IMR-90 (cell line): ENCODE measurements at regions not wholly inside any gene's neighbourhood (a gene's known extent, or its start where the extent isn't known, plus 50 kb on each side); places are given as distances from the start of the nearest gene placed in this dataset.

Experiments used
- ATAC-seq: fragments of 200-7000 bp; cut with Tn5 transposase; 2 replicates; pipeline ENCODE4 v1.9.1; 2020; ENCODE audit warnings: low read depth, mild to moderate bottlenecking, moderate library complexity
- BruUV-seq: library from RNA; stranded (reverse); fragments of 400-500 nt; replicated peaks from 2 replicates; lab custom pipeline; 2021; lab: Mats Ljungman, UMichigan
- CTCF ChIA-PET: fragments of 300-600 bp; formaldehyde crosslinking; extraction: SDS; loops from one replicate; lab custom pipeline; 2021; ENCODE audit warnings: antibody characterized with exemption; lab: Yijun Ruan, JAX
- POLR2A ChIA-PET: fragments of 300-600 bp; sonication (Branson Sonifier 250); formaldehyde crosslinking; loops from one replicate; lab custom pipeline; 2022; ENCODE audit warnings: antibody characterized with exemption; ENCODE audit not compliant: unreplicated experiment; lab: Charles Lee
- DNase-seq: peaks from one replicate; pipeline ENCODE4 v3.0.0; 2013
- H2AFZ ChIP-seq: replicated peaks from 2 replicates; pipeline ENCODE3; 2013; ENCODE audit warnings: low read length, mild to moderate bottlenecking; ENCODE audit not compliant: poor library complexity
- H2AK5ac ChIP-seq: 2 replicates; pipeline ENCODE4 v1.6.1; 2013; ENCODE audit warnings: low read depth, low read length, inconsistent platforms
- H2AK9ac ChIP-seq: replicated peaks from 2 replicates; pipeline ENCODE3; 2013; ENCODE audit warnings: mild to moderate bottlenecking, low read depth, low read length, moderate library complexity; ENCODE audit not compliant: poor library complexity
- H2BK120ac ChIP-seq: 2 replicates; pipeline ENCODE4 v1.6.1; 2013; ENCODE audit warnings: low read depth, low read length, inconsistent platforms
- H2BK15ac ChIP-seq: 3 replicates; pipeline ENCODE4 v1.6.1; 2013; ENCODE audit warnings: low read depth, low read length, inconsistent platforms
- H2BK20ac ChIP-seq: 2 replicates; pipeline ENCODE4 v1.6.1; 2013; ENCODE audit warnings: low read depth, mild to moderate bottlenecking, inconsistent platforms, low read length, moderate library complexity
- H2BK5ac ChIP-seq: 2 replicates; pipeline ENCODE4 v1.6.1; 2013; ENCODE audit warnings: mild to moderate bottlenecking, low read depth, low read length, inconsistent platforms; ENCODE audit not compliant: poor library complexity, severe bottlenecking
- H3K14ac ChIP-seq: replicated peaks from 2 replicates; pipeline ENCODE4 v1.6.1; 2013; ENCODE audit warnings: low read depth, low read length, inconsistent platforms
- H3K18ac ChIP-seq: 2 replicates; pipeline ENCODE4 v1.6.1; 2013; ENCODE audit warnings: low read depth, low read length, control low read depth
- H3K23ac ChIP-seq: 2 replicates; pipeline ENCODE4 v1.6.1; 2013; ENCODE audit warnings: low read depth, low read length, inconsistent platforms
- H3K27ac ChIP-seq: 2 replicates; pipeline ENCODE4 v1.5.1; 2013; ENCODE audit warnings: mild to moderate bottlenecking, control low read depth, low read length; ENCODE audit not compliant: insufficient read depth
- H3K27me3 ChIP-seq: 2 replicates; pipeline ENCODE4 v1.6.1; 2013; ENCODE audit warnings: low read length; ENCODE audit not compliant: control insufficient read depth, insufficient read depth
- H3K36me3 ChIP-seq: 2 replicates; pipeline ENCODE4 v1.6.1; 2013; ENCODE audit warnings: low read length, mixed read lengths; ENCODE audit not compliant: control insufficient read depth, insufficient read depth
- H3K4ac ChIP-seq: 2 replicates; pipeline ENCODE4 v1.6.1; 2013; ENCODE audit warnings: low read depth, low read length, inconsistent platforms
- H3K4me1 ChIP-seq: 2 replicates; pipeline ENCODE4 v1.6.1; 2013; ENCODE audit warnings: low read length, mixed read lengths; ENCODE audit not compliant: control insufficient read depth, insufficient read depth
- H3K4me2 ChIP-seq: 2 replicates; pipeline ENCODE4 v1.6.1; 2013; ENCODE audit warnings: low read depth, mild to moderate bottlenecking, control low read depth, low read length, moderate library complexity
- H3K4me3 ChIP-seq: 2 replicates; pipeline ENCODE4 v1.5.1; 2013; ENCODE audit warnings: low read depth, mild to moderate bottlenecking, control low read depth, low read length, moderate library complexity; ENCODE audit not compliant: insufficient read depth
- H3K56ac ChIP-seq: 2 replicates; pipeline ENCODE4 v1.6.1; 2013; ENCODE audit warnings: low read length, inconsistent platforms; ENCODE audit not compliant: insufficient read depth; ENCODE audit errors: extremely low read depth
- H3K79me1 ChIP-seq, 2 experiments: 2 replicates each; pipeline ENCODE4 v1.6.1; 2013; ENCODE audit warnings: low read length in 2 of 2, inconsistent platforms in 1 of 2, low read depth in 1 of 2
- H3K9ac ChIP-seq: 2 replicates; pipeline ENCODE4 v1.6.1; 2013; ENCODE audit warnings: low read depth, low read length, control low read depth
- H3K9me1 ChIP-seq: 2 replicates; pipeline ENCODE4 v1.6.1; 2013; ENCODE audit warnings: low read length, inconsistent platforms; ENCODE audit not compliant: insufficient read depth
- H3K9me3 ChIP-seq: 2 replicates; pipeline ENCODE4 v1.6.1; 2013; ENCODE audit warnings: low read length; ENCODE audit not compliant: control insufficient read depth, insufficient read depth
- H4K20me1 ChIP-seq: 2 replicates; pipeline ENCODE4 v1.6.1; 2013; ENCODE audit warnings: low read length, inconsistent platforms; ENCODE audit not compliant: insufficient read depth
- H4K5ac ChIP-seq: 2 replicates; pipeline ENCODE4 v1.6.1; 2013; ENCODE audit warnings: mild to moderate bottlenecking, low read depth, low read length, control low read depth
- H4K8ac ChIP-seq, 2 experiments: 2 replicates each; pipeline ENCODE4 v1.6.1; 2013; ENCODE audit warnings: low read depth in 2 of 2, low read length in 2 of 2, control low read depth in 1 of 2, inconsistent platforms in 1 of 2
- H4K91ac ChIP-seq: 2 replicates; pipeline ENCODE4 v1.6.1; 2013; ENCODE audit warnings: low read depth, low read length, inconsistent platforms; ENCODE audit not compliant: insufficient read depth
- BHLHE40 ChIP-seq: fragments of 150-350 bp; IDR thresholded peaks from 2 replicates; pipeline ENCODE4 v1.6.1; 2016; ENCODE audit warnings: mild to moderate bottlenecking, low read depth, low read length
- CEBPB ChIP-seq: IDR thresholded peaks from 2 replicates; pipeline ENCODE4 v1.6.1; 2012; ENCODE audit warnings: low read depth, low read length, improper control_type of control experiment
- CHD1 ChIP-seq: IDR thresholded peaks from 2 replicates; pipeline ENCODE4 v1.6.1; 2012; ENCODE audit warnings: low read depth, low read length, improper control_type of control experiment
- CTCF ChIP-seq: conservative IDR thresholded peaks from 2 replicates; pipeline ENCODE4 v1.5.1; 2012; ENCODE audit warnings: mild to moderate bottlenecking, low read depth, low read length, improper control_type of control experiment
- ELK1 ChIP-seq: fragments of 150-350 bp; IDR thresholded peaks from 2 replicates; pipeline ENCODE4 v1.6.1; 2016; ENCODE audit warnings: low read depth, mild to moderate bottlenecking, low read length, moderate library complexity, borderline replicate concordance
- FOS ChIP-seq: fragments of 150-350 bp; IDR thresholded peaks from 2 replicates; pipeline ENCODE4 v1.6.1; 2016; ENCODE audit warnings: low read depth, low read length
- MAFK ChIP-seq: IDR thresholded peaks from 2 replicates; pipeline ENCODE4 v1.6.1; 2012; ENCODE audit warnings: low read depth, low read length, improper control_type of control experiment
- MAZ ChIP-seq: IDR thresholded peaks from 2 replicates; pipeline ENCODE4 v1.6.1; 2012; ENCODE audit warnings: low read depth, mild to moderate bottlenecking, low read length, improper control_type of control experiment, moderate library complexity, borderline replicate concordance
- MXI1 ChIP-seq: IDR thresholded peaks from 2 replicates; pipeline ENCODE4 v1.6.1; 2012; ENCODE audit warnings: low read depth, mild to moderate bottlenecking, low read length, moderate library complexity, borderline replicate concordance
- NFE2L2 ChIP-seq: fragments of 150-350 bp; IDR thresholded peaks from 2 replicates; pipeline ENCODE4 v1.6.1; 2016; ENCODE audit warnings: low read depth, mild to moderate bottlenecking, low read length
- POLR2A ChIP-seq: IDR thresholded peaks from 2 replicates; pipeline ENCODE4 v1.6.1; 2012; ENCODE audit warnings: mild to moderate bottlenecking, low read depth, low read length
- RAD21 ChIP-seq: IDR thresholded peaks from 2 replicates; pipeline ENCODE4 v1.6.1; 2012; ENCODE audit warnings: low read length, improper control_type of control experiment
- RCOR1 ChIP-seq: IDR thresholded peaks from 2 replicates; pipeline ENCODE4 v1.6.1; 2012; ENCODE audit warnings: mild to moderate bottlenecking, low read length, improper control_type of control experiment; ENCODE audit not compliant: insufficient replicate concordance
- RFX5 ChIP-seq: IDR thresholded peaks from 2 replicates; pipeline ENCODE4 v1.8.0; 2012; ENCODE audit warnings: low read depth, mild to moderate bottlenecking, low read length, moderate library complexity
- SMC3 ChIP-seq: fragments of 150-350 bp; IDR thresholded peaks from 2 replicates; pipeline ENCODE4 v1.6.1; 2016; ENCODE audit warnings: low read depth, mild to moderate bottlenecking, antibody characterized with exemption, low read length, moderate library complexity
- USF2 ChIP-seq: fragments of 150-350 bp; IDR thresholded peaks from 2 replicates; pipeline ENCODE4 v1.6.1; 2017; ENCODE audit warnings: mild to moderate bottlenecking, antibody characterized with exemption, low read length, low read depth
- WGBS, 2 experiments: methylation state at CpG; one replicate each; pipeline versions ENCODE4 v1.1.5 to v1.1.7; 2013; ENCODE audit warnings: missing lambda C conversion rate in 2 of 2; ENCODE audit not compliant: insufficient read length in 1 of 2; ENCODE audit errors: extremely low coverage in 2 of 2; 5-methylcytosine and 5-hydroxymethylcytosine counted together
- dilution Hi-C: fragments of 300-500 bp; cut with HindIII; formaldehyde crosslinking; loops from one replicate; pipeline ENCODE4 v1.14.3; 2018; ENCODE audit warnings: low sequenced_read_pairs; ENCODE audit not compliant: unreplicated experiment
- in situ Hi-C: fragments of 300-500 bp; cut with MboI; formaldehyde crosslinking; loops from 3 replicates; pipeline ENCODE4 v1.14.3; 2019; ENCODE audit warnings: low sequenced_read_pairs, inconsistent platforms, mixed read lengths
- intact Hi-C: fragments of 100-400 bp; cut with micrococcal nuclease; formaldehyde crosslinking; loops from 2 replicates; pipeline ENCODE4 v1.10.0; 2022

- Histone ChIP-seq H3K27ac (no peak overlapping the region), H3K4me3 (no peak overlapping the region), H3K4ac (no peak overlapping the region), H3K14ac (no peak overlapping the region), H4K20me1 (no peaks in the 10 kb centered on the region), H4K5ac (no peak overlapping the region), H2BK5ac (no peak overlapping the region), H3K9me1 (no peaks in the 10 kb centered on the region), H3K56ac (no peak overlapping the region), H4K8ac (no peak overlapping the region), H3K9ac (no peak overlapping the region), H4K91ac (no peak overlapping the region), H2AK5ac (no peak overlapping the region), H2BK20ac (no peak overlapping the region), H3K9me3 (no peaks in the 10 kb centered on the region), H3K23ac (no peak overlapping the region), H3K4me1 (no peaks in the 10 kb centered on the region), H2BK120ac (no peak overlapping the region), H3K27me3 (peaks cover 2% of the 10 kb centered on the region; the same call in 1 of the 2 replicates), H3K18ac (no peak overlapping the region), H3K4me2 (no peak overlapping the region), H2BK15ac (no peak overlapping the region), H3K36me3 (no peaks in the 10 kb centered on the region), H2AK9ac (no peak overlapping the region), H2AFZ (no peak overlapping the region), H3K79me1 (no peaks in the 10 kb centered on the region)
- DNase-seq (no peak), ATAC-seq (no peak)
- POLR2A ChIA-PET: no interaction called here
- dilution Hi-C loops (no loop called here), intact Hi-C loops (no loop called here), in situ Hi-C loops (no loop called here)
- WGBS, 2 experiments: 80% methylated on average over 1 of the region's 21 CpGs; no CpG with 5 or more reads in 1 of the 2 experiments
- BruUV-seq: no TSS peak
- CTCF ChIA-PET: no interaction called here
- TF ChIP-seq BHLHE40 (no peak), ELK1 (no peak), RCOR1 (no peak), MAZ (no peak), RFX5 (no peak), CEBPB (no peak), FOS (no peak), POLR2A (no peak), CHD1 (no peak), CTCF (no peak), SMC3 (no peak), USF2 (no peak), MAFK (no peak), NFE2L2 (no peak), MXI1 (no peak), RAD21 (no peak)
Measured at GRCh38 chr16:50478075-50478772, 70.0 kb upstream of the NKD1 start.
